A673 (cell line): ENCODE measurements at regions not wholly inside any gene's neighbourhood (a gene's known extent, or its start where the extent isn't known, plus 50 kb on each side); places are given as distances from the start of the nearest gene placed in this dataset.

Experiments used
- BruUV-seq: library from RNA; stranded (reverse); fragments of 400-500 nt; replicated peaks from 2 replicates; lab custom pipeline; 2021; lab: Mats Ljungman, UMichigan
- CTCF ChIA-PET: fragments of 300-600 bp; sonication (Branson Sonifier 250); formaldehyde crosslinking; loops from one replicate; lab custom pipeline; 2022; ENCODE audit warnings: antibody characterized with exemption; lab: Charles Lee
- POLR2A ChIA-PET: fragments of 300-600 bp; sonication (Branson Sonifier 250); formaldehyde crosslinking; loops from one replicate; lab custom pipeline; 2022; ENCODE audit warnings: antibody characterized with exemption; ENCODE audit not compliant: low non-redundant PET; lab: Charles Lee
- DNase-seq: peaks from one replicate; pipeline ENCODE4 v3.0.0-alpha.2; 2015; ENCODE audit warnings: low spot score
- H3K27ac ChIP-seq: fragments of 200-600 bp; sonication (generic); 2 replicates; pipeline ENCODE4 v1.5.1; 2016; ENCODE audit warnings: mixed run types, low read depth, mild to moderate bottlenecking, mixed read lengths, antibody characterized with exemption, low read length; ENCODE audit not compliant: poor library complexity, severe bottlenecking
- H3K27me3 ChIP-seq: fragments of 200-600 bp; sonication (generic); replicated peaks from 2 replicates; pipeline ENCODE4 v1.6.1; 2017; ENCODE audit warnings: mixed run types, low read depth, mild to moderate bottlenecking, mixed read lengths, antibody characterized with exemption, low read length; ENCODE audit not compliant: insufficient read depth, poor library complexity
- H3K36me3 ChIP-seq: fragments of 200-600 bp; sonication (generic); 2 replicates; pipeline ENCODE4 v1.6.1; 2016; ENCODE audit warnings: mixed run types, mild to moderate bottlenecking, mixed read lengths, antibody characterized with exemption, low read length; ENCODE audit not compliant: insufficient read depth, poor library complexity, severe bottlenecking
- H3K4me1 ChIP-seq: fragments of 200-600 bp; sonication (generic); 2 replicates; pipeline ENCODE4 v1.6.1; 2017; ENCODE audit warnings: mixed run types, mild to moderate bottlenecking, mixed read lengths, antibody characterized with exemption, low read length; ENCODE audit not compliant: insufficient read depth, poor library complexity, severe bottlenecking
- H3K4me3 ChIP-seq: fragments of 200-600 bp; sonication (generic); 2 replicates; pipeline ENCODE4 v1.5.1; 2016; ENCODE audit warnings: low read depth, mixed run types, mild to moderate bottlenecking, mixed read lengths, low read length; ENCODE audit not compliant: poor library complexity, severe bottlenecking
- H3K9me3 ChIP-seq: fragments of 200-600 bp; sonication (generic); 2 replicates; pipeline ENCODE4 v1.6.1; 2016; ENCODE audit warnings: mixed run types, low read depth, mild to moderate bottlenecking, mixed read lengths, antibody characterized with exemption, low read length; ENCODE audit not compliant: poor library complexity, severe bottlenecking
- CTCF ChIP-seq: fragments of 300-800, 200-600 bp; sonication (generic); conservative IDR thresholded peaks from 2 replicates; pipeline ENCODE4 v1.5.1; 2017; ENCODE audit warnings: low read depth, mild to moderate bottlenecking, antibody characterized with exemption, low read length, moderate library complexity, mixed read lengths
- EZH2 ChIP-seq: fragments of 200-600 bp; sonication (generic); IDR thresholded peaks from 2 replicates; pipeline ENCODE4 v1.6.1; 2017; ENCODE audit warnings: borderline replicate concordance, low read depth, mild to moderate bottlenecking, mixed read lengths, antibody characterized with exemption, low read length; ENCODE audit not compliant: poor library complexity, severe bottlenecking
- intact Hi-C: fragments of 100-400 bp; cut with micrococcal nuclease; formaldehyde crosslinking; loops from one replicate; pipeline ENCODE4 v1.10.0; 2022; ENCODE audit not compliant: unreplicated experiment

- BruUV-seq = no TSS peak
- no peaks in the 10 kb centered on the region for H3K36me3 ChIP-seq
- CTCF ChIA-PET = no interaction called here
- no peaks in the 10 kb centered on the region for H3K9me3 ChIP-seq
- H3K4me3 ChIP-seq = no peak overlapping the region
- H3K4me1 ChIP-seq = peaks cover 9% of the 10 kb centered on the region
- intact Hi-C loops = loop anchor here (10.0 kb wide), 1 partner anchor 177 kb away; no protein-coding TSS in a partner anchor
- POLR2A ChIA-PET = no interaction called here
- H3K27ac ChIP-seq = no peak overlapping the region
- TF ChIP-seq CTCF (no peak), EZH2 (no peak)
- peaks cover 3% of the 10 kb centered on the region for H3K27me3 ChIP-seq
- no peak for DNase-seq
Observed at GRCh38 chr6:37561361-37561760, 61.7 kb upstream of the CCDC167 start.

GRCh38 chr6:37560737-37561103 lies 61.0 kb upstream of the CCDC167 start:
- TF ChIP-seq EZH2 = no peak
- TF ChIP-seq CTCF = no peak
- Histone ChIP-seq H3K27me3 (peaks cover 3% of the 10 kb centered on the region), H3K9me3 (no peaks in the 10 kb centered on the region), H3K4me3 (no peak overlapping the region), H3K36me3 (no peaks in the 10 kb centered on the region), H3K27ac (no peak overlapping the region), H3K4me1 (peaks cover 5% of the 10 kb centered on the region)
- POLR2A ChIA-PET = no interaction called here
- CTCF ChIA-PET = no interaction called here
- intact Hi-C loops = loop anchor here (10.0 kb wide), 1 partner anchor 176 kb away; no protein-coding TSS in a partner anchor
- no peak for DNase-seq
- no TSS peak for BruUV-seq

GRCh38 chr6:37559501-37559900 lies 59.8 kb upstream of the CCDC167 start:
- Histone ChIP-seq H3K4me1 (no peaks in the 10 kb centered on the region), H3K4me3 (no peak overlapping the region), H3K27ac (no peak overlapping the region), H3K27me3 (no peaks in the 10 kb centered on the region), H3K36me3 (no peaks in the 10 kb centered on the region), H3K9me3 (no peaks in the 10 kb centered on the region)
- CTCF ChIA-PET = interaction anchor here (0.6 kb wide), 1 partner anchor 122 kb away, joined by 3 read pairs; no protein-coding TSS in a partner anchor
- no peak for DNase-seq
- no TSS peak for BruUV-seq
- TF ChIP-seq CTCF = no peak
- POLR2A ChIA-PET = no interaction called here
- intact Hi-C loops = no loop called here
